C4-2B (cell line): ENCODE measurements at regions not wholly inside any gene's neighbourhood (a gene's known extent, or its start where the extent isn't known, plus 50 kb on each side); places are given as distances from the start of the nearest gene placed in this dataset.

Experiments
- CTCF ChIP-seq: fragments of 450-650 bp; conservative IDR thresholded peaks from 2 replicates; pipeline ENCODE4 v1.5.1; 2017; ENCODE audit warnings: mild to moderate bottlenecking
- ZFX ChIP-seq: fragments of 450-650 bp; IDR thresholded peaks from 2 replicates; pipeline ENCODE4 v1.6.1; 2017

- no peak for TF ChIP-seq CTCF
- no peak for TF ChIP-seq ZFX
Observed at GRCh38 chr5:125786021-125786420, 637.2 kb upstream of the GRAMD2B start.
